ENCODE measurements at regions not wholly inside any gene's neighbourhood (a gene's known extent, or its start where the extent isn't known, plus 50 kb on each side); places are given as distances from the start of the nearest gene placed in this dataset.
A peak's percentile ranks its signal among the peaks of the same experiment; 100 is the strongest.
"Not testable (repeated sequence)": the region's sequence is repeated elsewhere in the genome, so short reads cannot be mapped to it uniquely, and the experiment has no call there.

DNA sequence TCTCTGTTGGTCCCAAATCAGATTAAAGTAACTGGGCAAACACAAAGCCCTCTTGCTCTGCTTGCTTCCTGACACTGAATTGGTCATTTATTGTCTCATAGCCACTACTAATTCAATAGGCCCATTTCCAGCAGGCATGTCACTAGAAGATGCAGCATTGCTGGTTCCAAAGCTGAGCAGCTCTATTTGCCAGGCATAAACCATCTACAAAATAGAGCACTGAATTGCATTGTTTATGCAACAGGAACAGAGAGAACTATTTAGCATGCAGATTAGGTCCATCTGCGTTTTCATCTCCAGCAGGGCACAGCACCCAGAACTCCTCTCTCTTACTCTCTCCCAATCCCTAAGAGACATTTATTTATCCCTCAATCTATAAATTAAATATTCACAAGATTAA, 227.6 kb downstream of the SUCLG1 start:
- H3K4me3 ChIP-seq (ENCODE audit: severe bottlenecking) = no peak overlapping the region
- H3K4me1 ChIP-seq (ENCODE audit: insufficient read depth, poor library complexity, severe bottlenecking) = no peaks in the 10 kb centered on the region
- no peak for ATAC-seq (ENCODE audit: low read depth)
- no peaks in the 10 kb centered on the region for H3K36me3 ChIP-seq (ENCODE audit: low read depth)
- no peaks in the 10 kb centered on the region for H3K27me3 ChIP-seq (ENCODE audit: insufficient read depth, poor library complexity, severe bottlenecking)
- no peaks in the 10 kb centered on the region for H3K9me3 ChIP-seq (ENCODE audit: severe bottlenecking)
- no peak overlapping the region for H3K27ac ChIP-seq (ENCODE audit: poor library complexity, severe bottlenecking)
- no peak for DNase-seq (ENCODE audit: low spot score)
- TF ChIP-seq, protein P1, sequence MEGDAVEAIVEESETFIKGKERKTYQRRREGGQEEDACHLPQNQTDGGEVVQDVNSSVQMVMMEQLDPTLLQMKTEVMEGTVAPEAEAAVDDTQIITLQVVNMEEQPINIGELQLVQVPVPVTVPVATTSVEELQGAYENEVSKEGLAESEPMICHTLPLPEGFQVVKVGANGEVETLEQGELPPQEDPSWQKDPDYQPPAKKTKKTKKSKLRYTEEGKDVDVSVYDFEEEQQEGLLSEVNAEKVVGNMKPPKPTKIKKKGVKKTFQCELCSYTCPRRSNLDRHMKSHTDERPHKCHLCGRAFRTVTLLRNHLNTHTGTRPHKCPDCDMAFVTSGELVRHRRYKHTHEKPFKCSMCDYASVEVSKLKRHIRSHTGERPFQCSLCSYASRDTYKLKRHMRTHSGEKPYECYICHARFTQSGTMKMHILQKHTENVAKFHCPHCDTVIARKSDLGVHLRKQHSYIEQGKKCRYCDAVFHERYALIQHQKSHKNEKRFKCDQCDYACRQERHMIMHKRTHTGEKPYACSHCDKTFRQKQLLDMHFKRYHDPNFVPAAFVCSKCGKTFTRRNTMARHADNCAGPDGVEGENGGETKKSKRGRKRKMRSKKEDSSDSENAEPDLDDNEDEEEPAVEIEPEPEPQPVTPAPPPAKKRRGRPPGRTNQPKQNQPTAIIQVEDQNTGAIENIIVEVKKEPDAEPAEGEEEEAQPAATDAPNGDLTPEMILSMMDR (IDR thresholded peaks at IDR 0.05; ENCODE audit: poor library complexity, severe bottlenecking) = no peak

DNA sequence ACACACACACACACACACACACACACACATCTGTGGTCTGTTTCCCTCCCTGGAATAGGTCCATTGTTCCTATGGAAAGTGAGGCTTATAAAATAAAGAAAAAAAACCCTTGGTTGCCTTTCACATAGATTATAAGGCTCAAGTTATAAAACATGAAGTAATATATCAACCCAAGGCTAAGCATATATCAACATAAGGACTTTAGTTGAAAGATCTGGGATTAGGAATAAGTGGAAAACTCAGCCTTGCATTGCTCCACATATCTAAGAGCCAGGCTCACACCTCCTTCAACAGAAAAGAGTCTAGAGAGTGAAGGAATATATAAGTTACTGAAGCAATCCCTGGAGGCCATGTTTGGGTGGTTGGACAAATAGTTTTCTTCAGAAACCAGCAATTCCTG, 235.0 kb downstream of the SUCLG1 start:
- ATAC-seq (ENCODE audit: low read depth) (no peak), DNase-seq (ENCODE audit: low spot score) (no peak)
- Histone ChIP-seq H3K27ac (ENCODE audit: poor library complexity, severe bottlenecking) (no peak overlapping the region), H3K27me3 (ENCODE audit: insufficient read depth, poor library complexity, severe bottlenecking) (no peaks in the 10 kb centered on the region), H3K36me3 (ENCODE audit: low read depth) (no peaks in the 10 kb centered on the region), H3K4me1 (ENCODE audit: insufficient read depth, poor library complexity, severe bottlenecking) (peaks cover 12% of the 10 kb centered on the region), H3K4me3 (ENCODE audit: severe bottlenecking) (no peak overlapping the region), H3K9me3 (ENCODE audit: severe bottlenecking) (no peaks in the 10 kb centered on the region)
- TF ChIP-seq, protein P1 (IDR thresholded peaks at IDR 0.05; ENCODE audit: poor library complexity, severe bottlenecking) = no peak

DNA sequence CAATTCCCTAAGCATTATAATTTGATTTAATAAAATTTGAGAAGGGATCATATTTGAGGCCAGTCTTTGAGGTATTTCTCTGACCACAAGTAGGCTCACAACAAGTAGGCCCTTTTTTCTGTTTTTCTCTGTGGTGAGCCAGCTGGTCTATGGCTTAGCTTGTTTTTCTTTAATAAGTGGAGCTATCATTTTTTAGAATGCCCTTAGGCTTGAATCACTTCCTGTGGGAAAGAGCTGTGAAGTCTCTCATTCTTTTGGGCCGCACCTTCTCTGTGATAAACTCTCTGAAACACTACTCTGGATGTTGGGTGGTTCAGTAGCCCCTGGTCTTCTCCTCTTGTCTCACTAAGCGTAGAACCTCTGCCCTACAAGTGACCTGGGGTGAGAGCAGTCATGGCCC, 235.9 kb downstream of the SUCLG1 start:
- TF ChIP-seq, protein P1 (IDR thresholded peaks at IDR 0.05; ENCODE audit: poor library complexity, severe bottlenecking) = no peak

DNA sequence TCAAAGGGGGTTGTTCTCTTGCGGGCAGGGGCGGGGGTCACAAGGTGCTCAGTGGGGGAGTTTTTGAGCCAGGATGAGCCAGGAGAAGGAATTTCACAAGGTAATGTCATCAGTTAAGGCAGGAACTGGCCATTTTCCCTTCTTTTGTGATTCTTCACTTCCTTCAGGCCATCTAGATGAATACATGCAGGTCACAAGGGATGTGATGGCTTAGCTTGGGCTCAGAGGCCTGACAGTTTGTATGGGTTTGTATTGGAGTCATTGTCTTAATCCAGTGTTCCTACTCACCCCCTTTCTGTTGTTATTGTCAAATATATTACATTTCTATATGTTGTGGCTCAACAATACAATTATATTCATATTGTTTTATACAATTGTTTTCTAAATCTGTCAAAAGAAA, 238.0 kb downstream of the SUCLG1 start:
- H3K4me1 ChIP-seq (ENCODE audit: insufficient read depth, poor library complexity, severe bottlenecking) = peaks cover 12% of the 10 kb centered on the region
- H3K4me3 ChIP-seq (ENCODE audit: severe bottlenecking); H3K27ac ChIP-seq (ENCODE audit: poor library complexity, severe bottlenecking); ATAC-seq (ENCODE audit: low read depth); DNase-seq (ENCODE audit: low spot score); H3K27me3 ChIP-seq (ENCODE audit: insufficient read depth, poor library complexity, severe bottlenecking); H3K36me3 ChIP-seq (ENCODE audit: low read depth); H3K9me3 ChIP-seq (ENCODE audit: severe bottlenecking): not testable (repeated sequence)

More for the DNA sequence above, 235.9 kb downstream of the SUCLG1 start:
- no peak overlapping the region for H3K4me3 ChIP-seq (ENCODE audit: severe bottlenecking)
- H3K4me1 ChIP-seq (ENCODE audit: insufficient read depth, poor library complexity, severe bottlenecking) = peaks cover 12% of the 10 kb centered on the region
- no peaks in the 10 kb centered on the region for H3K9me3 ChIP-seq (ENCODE audit: severe bottlenecking)
- DNase-seq (ENCODE audit: low spot score) (no peak), ATAC-seq (ENCODE audit: low read depth) (peak; percentile 91)
- no peaks in the 10 kb centered on the region for H3K36me3 ChIP-seq (ENCODE audit: low read depth)
- no peak overlapping the region for H3K27ac ChIP-seq (ENCODE audit: poor library complexity, severe bottlenecking)
- H3K27me3 ChIP-seq (ENCODE audit: insufficient read depth, poor library complexity, severe bottlenecking) = no peaks in the 10 kb centered on the region

DNA sequence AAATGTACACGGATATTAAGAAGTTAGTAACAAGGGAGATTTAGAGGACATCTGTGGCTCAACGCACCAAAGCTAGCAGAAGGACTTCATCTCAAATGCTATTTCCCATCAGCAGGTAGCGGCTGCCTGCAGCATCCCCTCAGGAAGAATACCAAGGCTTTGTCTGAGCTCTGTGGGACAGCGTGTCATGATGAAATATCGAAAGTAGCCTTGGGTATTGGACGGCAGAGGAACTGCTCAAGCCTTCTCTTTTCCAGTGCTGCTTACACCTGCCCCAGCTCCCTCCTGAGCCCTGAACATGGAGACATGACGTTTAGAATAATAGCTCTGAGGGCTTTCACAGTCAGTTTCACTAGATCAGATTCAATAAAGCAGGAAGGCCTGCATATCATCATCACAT, 241.6 kb downstream of the SUCLG1 start:
- ATAC-seq (ENCODE audit: low read depth) (no peak), DNase-seq (ENCODE audit: low spot score) (no peak)
- Histone ChIP-seq H3K27me3 (ENCODE audit: insufficient read depth, poor library complexity, severe bottlenecking) (no peaks in the 10 kb centered on the region), H3K27ac (ENCODE audit: poor library complexity, severe bottlenecking) (no peak overlapping the region), H3K9me3 (ENCODE audit: severe bottlenecking) (no peaks in the 10 kb centered on the region), H3K4me3 (ENCODE audit: severe bottlenecking) (no peak overlapping the region), H3K36me3 (ENCODE audit: low read depth) (no peaks in the 10 kb centered on the region), H3K4me1 (ENCODE audit: insufficient read depth, poor library complexity, severe bottlenecking) (no peaks in the 10 kb centered on the region)
- TF ChIP-seq, protein P1 (IDR thresholded peaks at IDR 0.05; ENCODE audit: poor library complexity, severe bottlenecking) = no peak

Data from RWPE2 (cell line).